DND-41 (cell line): ENCODE measurements at regions not wholly inside any gene's neighbourhood (a gene's known extent, or its start where the extent isn't known, plus 50 kb on each side); places are given as distances from the start of the nearest gene placed in this dataset.

ENCODE experiments used
- CTCF ChIP-seq: IDR thresholded peaks from 2 replicates; pipeline ENCODE4 v1.5.1; 2012; ENCODE audit warnings: borderline replicate concordance, low read length, moderate library complexity, mild to moderate bottlenecking; ENCODE audit not compliant: poor library complexity, severe bottlenecking; ENCODE audit errors: extremely low read depth
- EZH2 ChIP-seq: IDR thresholded peaks from 3 replicates; pipeline ENCODE4 v1.6.1; 2012; ENCODE audit warnings: borderline replicate concordance, low read depth, mild to moderate bottlenecking, moderate library complexity, low read length, inconsistent platforms; ENCODE audit not compliant: severe bottlenecking

GRCh38 chrY:20986037-20986436, 230.1 kb downstream of the RPS4Y2 start:
- TF ChIP-seq CTCF (no peak), EZH2 (no peak)
